HUES6 (cell line): ENCODE measurements at regions not wholly inside any gene's neighbourhood (a gene's known extent, or its start where the extent isn't known, plus 50 kb on each side); places are given as distances from the start of the nearest gene placed in this dataset.

Source experiments
- H3K27ac ChIP-seq: 2 replicates; pipeline ENCODE4 v1.7.0; 2013; ENCODE audit warnings: low read depth, mild to moderate bottlenecking, low read length, inconsistent platforms
- H3K27me3 ChIP-seq: 2 replicates; pipeline ENCODE4 v1.6.1; 2013; ENCODE audit warnings: low read length; ENCODE audit not compliant: control insufficient read depth, insufficient read depth
- H3K36me3 ChIP-seq: 2 replicates; pipeline ENCODE4 v1.6.1; 2013; ENCODE audit warnings: low read length; ENCODE audit not compliant: control insufficient read depth, insufficient read depth
- H3K4me1 ChIP-seq: 2 replicates; pipeline ENCODE4 v1.6.1; 2013; ENCODE audit warnings: low read length; ENCODE audit not compliant: control insufficient read depth, insufficient read depth
- H3K4me3 ChIP-seq: 2 replicates; pipeline ENCODE4 v1.5.1; 2013; ENCODE audit warnings: low read depth, low read length
- H3K9ac ChIP-seq: one replicate; pipeline ENCODE4 v1.6.1; 2013; ENCODE audit warnings: mild to moderate bottlenecking, low read length
- H3K9me3 ChIP-seq: 2 replicates; pipeline ENCODE4 v1.6.1; 2013; ENCODE audit warnings: low read depth, low read length; ENCODE audit not compliant: control insufficient read depth, insufficient read depth

- Histone ChIP-seq H3K4me1 (no peaks in the 10 kb centered on the region), H3K9me3 (no peaks in the 10 kb centered on the region), H3K4me3 (no peak overlapping the region), H3K27ac (no peak overlapping the region), H3K9ac (no peak overlapping the region), H3K27me3 (no peaks in the 10 kb centered on the region), H3K36me3 (no peaks in the 10 kb centered on the region)
These were observed 2389.0 kb upstream of the AGA start for GRCh38 chr4:179831274-179831673.

- Histone ChIP-seq H3K4me3 (no peak overlapping the region), H3K27me3 (no peaks in the 10 kb centered on the region), H3K9me3 (no peaks in the 10 kb centered on the region), H3K4me1 (no peaks in the 10 kb centered on the region), H3K36me3 (no peaks in the 10 kb centered on the region), H3K27ac (no peak overlapping the region), H3K9ac (no peak overlapping the region)
These were observed 2394.2 kb upstream of the AGA start for GRCh38 chr4:179836179-179837075.

GRCh38 chr4:179843370-179843769 lies 2399.8 kb upstream of the TENM3 start:
- Histone ChIP-seq H3K9me3 (no peaks in the 10 kb centered on the region), H3K4me1 (peaks cover 5% of the 10 kb centered on the region; the same call in 1 of the 2 replicates), H3K36me3 (no peaks in the 10 kb centered on the region), H3K4me3 (no peak overlapping the region), H3K9ac (no peak overlapping the region), H3K27ac (no peak overlapping the region), H3K27me3 (no peaks in the 10 kb centered on the region)

- H3K9ac ChIP-seq = no peak overlapping the region
- no peak overlapping the region for H3K27ac ChIP-seq
- no peaks in the 10 kb centered on the region for H3K27me3 ChIP-seq
- no peaks in the 10 kb centered on the region for H3K4me1 ChIP-seq
- no peak overlapping the region for H3K4me3 ChIP-seq
- H3K9me3 ChIP-seq = no peaks in the 10 kb centered on the region
- no peaks in the 10 kb centered on the region for H3K36me3 ChIP-seq
These were observed 2387.7 kb upstream of the TENM3 start for GRCh38 chr4:179855469-179855868.

- H3K4me3 ChIP-seq = no peak overlapping the region
These were observed 2385.0 kb upstream of the TENM3 start for GRCh38 chr4:179858221-179858620.

GRCh38 chr4:179867300-179867878 lies 2375.8 kb upstream of the TENM3 start:
- Histone ChIP-seq H3K36me3 (no peaks in the 10 kb centered on the region), H3K4me1 (no peaks in the 10 kb centered on the region), H3K9me3 (no peaks in the 10 kb centered on the region), H3K9ac (no peak overlapping the region), H3K27me3 (no peaks in the 10 kb centered on the region), H3K27ac (no peak overlapping the region), H3K4me3 (no peak overlapping the region)

More at GRCh38 chr4:179858221-179858620, 2385.0 kb upstream of the TENM3 start:
- Histone ChIP-seq H3K9ac (no peak overlapping the region), H3K4me1 (no peaks in the 10 kb centered on the region), H3K36me3 (no peaks in the 10 kb centered on the region), H3K27me3 (no peaks in the 10 kb centered on the region), H3K9me3 (no peaks in the 10 kb centered on the region), H3K27ac (no peak overlapping the region)

GRCh38 chr4:179871726-179872125 lies 2371.5 kb upstream of the TENM3 start:
- no peak overlapping the region for H3K4me3 ChIP-seq
- no peaks in the 10 kb centered on the region for H3K27me3 ChIP-seq
- H3K27ac ChIP-seq = no peak overlapping the region
- no peak overlapping the region for H3K9ac ChIP-seq
- H3K9me3 ChIP-seq = no peaks in the 10 kb centered on the region
- no peaks in the 10 kb centered on the region for H3K36me3 ChIP-seq
- H3K4me1 ChIP-seq = no peaks in the 10 kb centered on the region

GRCh38 chr4:179872755-179873154 lies 2370.4 kb upstream of the TENM3 start:
- H3K36me3 ChIP-seq = no peaks in the 10 kb centered on the region
- H3K4me1 ChIP-seq = no peaks in the 10 kb centered on the region
- H3K27me3 ChIP-seq = no peaks in the 10 kb centered on the region
- H3K9me3 ChIP-seq = no peaks in the 10 kb centered on the region
- H3K9ac ChIP-seq = no peak overlapping the region
- no peak overlapping the region for H3K4me3 ChIP-seq
- no peak overlapping the region for H3K27ac ChIP-seq

GRCh38 chr4:179880756-179881155 lies 2362.4 kb upstream of the TENM3 start:
- no peak overlapping the region for H3K27ac ChIP-seq
- H3K27me3 ChIP-seq = no peaks in the 10 kb centered on the region
- H3K9me3 ChIP-seq = no peaks in the 10 kb centered on the region
- no peak overlapping the region for H3K9ac ChIP-seq
- no peaks in the 10 kb centered on the region for H3K4me1 ChIP-seq
- H3K36me3 ChIP-seq = no peaks in the 10 kb centered on the region
- H3K4me3 ChIP-seq = no peak overlapping the region

GRCh38 chr4:179894066-179894778 lies 2349.0 kb upstream of the TENM3 start:
- Histone ChIP-seq H3K9me3 (peaks cover 10% of the 10 kb centered on the region; the same call in 1 of the 2 replicates), H3K27me3 (no peaks in the 10 kb centered on the region), H3K36me3 (no peaks in the 10 kb centered on the region), H3K27ac (no peak overlapping the region), H3K9ac (no peak overlapping the region), H3K4me1 (no peaks in the 10 kb centered on the region), H3K4me3 (no peak overlapping the region)

GRCh38 chr4:179919587-179919986 lies 2323.6 kb upstream of the TENM3 start:
- H3K9ac ChIP-seq = no peak overlapping the region
- no peaks in the 10 kb centered on the region for H3K36me3 ChIP-seq
- no peaks in the 10 kb centered on the region for H3K27me3 ChIP-seq
- no peak overlapping the region for H3K4me3 ChIP-seq
- no peak overlapping the region for H3K27ac ChIP-seq
- H3K4me1 ChIP-seq = no peaks in the 10 kb centered on the region
- H3K9me3 ChIP-seq = no peaks in the 10 kb centered on the region
